Hepatocyte (in vitro differentiated cells): ENCODE measurements at regions not wholly inside any gene's neighbourhood (a gene's known extent, or its start where the extent isn't known, plus 50 kb on each side); places are given as distances from the start of the nearest gene placed in this dataset.

Source experiments
- DNase-seq: peaks from one replicate; pipeline ENCODE4 v3.0.0-alpha.2; 2016; ENCODE audit warnings: low spot score
- H2AFZ ChIP-seq: fragments of 200-600 bp; sonication (generic); 2 replicates; pipeline ENCODE4 v1.6.0; 2016; ENCODE audit warnings: antibody characterized with exemption, mild to moderate bottlenecking
- H3K27ac ChIP-seq: fragments of 200-600 bp; sonication (generic); 2 replicates; pipeline ENCODE4 v1.5.1; 2016; ENCODE audit warnings: mild to moderate bottlenecking
- H3K27me3 ChIP-seq: fragments of 200-600 bp; sonication (generic); 2 replicates; pipeline ENCODE4 v1.6.1; 2016
- H3K36me3 ChIP-seq: fragments of 200-600 bp; sonication (generic); replicated peaks from 2 replicates; pipeline ENCODE4 v1.5.1; 2016; ENCODE audit warnings: low read depth; ENCODE audit not compliant: insufficient read depth
- H3K4me1 ChIP-seq: fragments of 200-600 bp; sonication (generic); 2 replicates; pipeline ENCODE4 v1.5.1; 2016; ENCODE audit warnings: mild to moderate bottlenecking, moderate library complexity; ENCODE audit not compliant: insufficient read depth
- H3K4me2 ChIP-seq: fragments of 200-600 bp; sonication (generic); 2 replicates; pipeline ENCODE4 v1.6.0; 2016
- H3K4me3 ChIP-seq: fragments of 200-600 bp; sonication (generic); 2 replicates; pipeline ENCODE4 v1.5.1; 2016; ENCODE audit warnings: mild to moderate bottlenecking
- H3K79me2 ChIP-seq: fragments of 200-600 bp; sonication (generic); 2 replicates; pipeline ENCODE4 v1.6.0; 2017; ENCODE audit warnings: mild to moderate bottlenecking
- H3K9me2 ChIP-seq: fragments of 200-600 bp; sonication (generic); replicated peaks from 2 replicates; pipeline ENCODE4 v1.6.0; 2017; ENCODE audit warnings: mild to moderate bottlenecking; ENCODE audit not compliant: insufficient read depth
- H3K9me3 ChIP-seq: fragments of 200-600 bp; sonication (generic); 2 replicates; pipeline ENCODE4 v1.5.1; 2016; ENCODE audit warnings: low read depth, mild to moderate bottlenecking
- H4K20me1 ChIP-seq: fragments of 200-600 bp; sonication (generic); 2 replicates; pipeline ENCODE4 v1.6.0; 2016; ENCODE audit warnings: mild to moderate bottlenecking; ENCODE audit not compliant: insufficient read depth, poor library complexity, severe bottlenecking
- EZH2 ChIP-seq: fragments of 200-600 bp; sonication (generic); IDR thresholded peaks from 2 replicates; pipeline ENCODE4 v1.6.1; 2016; ENCODE audit warnings: antibody characterized with exemption, mild to moderate bottlenecking, borderline replicate concordance
- EZH2phosphoT487 ChIP-seq: fragments of 200-600 bp; sonication (generic); IDR thresholded peaks from one replicate; pipeline ENCODE4 v1.6.1; 2018; ENCODE audit warnings: antibody characterized with exemption, mild to moderate bottlenecking, low read depth, moderate library complexity; ENCODE audit not compliant: unreplicated experiment, severe bottlenecking
- WGBS: methylation state at CpG from one replicate; pipeline ENCODE4 v1.1.6; 2016; ENCODE audit warnings: low lambda C conversion rate; ENCODE audit errors: missing lambda C conversion rate; 5-methylcytosine and 5-hydroxymethylcytosine counted together
- TF ChIP-seq, protein P1 (sequence below): fragments of 200-600 bp; sonication (generic); IDR thresholded peaks from 2 replicates; pipeline ENCODE4 v1.5.1; 2016; ENCODE audit warnings: antibody characterized with exemption, mild to moderate bottlenecking; ENCODE audit not compliant: poor library complexity

DNA sequence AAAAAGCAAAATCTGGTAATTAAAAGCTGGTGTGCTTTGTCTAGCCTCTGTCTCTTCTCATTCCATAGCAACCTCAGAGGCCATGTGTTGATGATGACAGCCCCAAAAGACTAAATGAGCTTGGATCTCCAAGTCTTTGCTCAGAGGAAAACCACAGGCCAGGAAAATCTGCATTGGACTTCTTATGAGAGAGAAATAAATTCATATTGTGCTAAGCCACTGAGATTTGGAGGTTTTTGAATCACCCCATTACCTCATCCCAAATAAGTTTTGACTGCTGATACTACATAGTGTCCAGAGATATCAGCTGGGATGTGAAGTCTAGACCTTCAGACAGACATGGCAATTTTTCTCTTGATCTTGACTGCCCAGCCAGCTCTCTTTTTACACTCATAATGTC is 178.6 kb upstream of the DIPK2B start:
- Histone ChIP-seq H2AFZ (no peak overlapping the region), H3K9me3 (no peaks in the 10 kb centered on the region), H3K27me3 (no peaks in the 10 kb centered on the region), H3K79me2 (no peaks in the 10 kb centered on the region), H3K27ac (no peak overlapping the region), H3K4me2 (no peak overlapping the region), H3K4me3 (no peak overlapping the region), H4K20me1 (no peaks in the 10 kb centered on the region), H3K36me3 (no peaks in the 10 kb centered on the region), H3K9me2 (no peaks in the 10 kb centered on the region), H3K4me1 (no peaks in the 10 kb centered on the region)
- no peak for DNase-seq
- TF ChIP-seq EZH2 (no peak), EZH2phosphoT487 (no peak)
- TF ChIP-seq, protein P1, sequence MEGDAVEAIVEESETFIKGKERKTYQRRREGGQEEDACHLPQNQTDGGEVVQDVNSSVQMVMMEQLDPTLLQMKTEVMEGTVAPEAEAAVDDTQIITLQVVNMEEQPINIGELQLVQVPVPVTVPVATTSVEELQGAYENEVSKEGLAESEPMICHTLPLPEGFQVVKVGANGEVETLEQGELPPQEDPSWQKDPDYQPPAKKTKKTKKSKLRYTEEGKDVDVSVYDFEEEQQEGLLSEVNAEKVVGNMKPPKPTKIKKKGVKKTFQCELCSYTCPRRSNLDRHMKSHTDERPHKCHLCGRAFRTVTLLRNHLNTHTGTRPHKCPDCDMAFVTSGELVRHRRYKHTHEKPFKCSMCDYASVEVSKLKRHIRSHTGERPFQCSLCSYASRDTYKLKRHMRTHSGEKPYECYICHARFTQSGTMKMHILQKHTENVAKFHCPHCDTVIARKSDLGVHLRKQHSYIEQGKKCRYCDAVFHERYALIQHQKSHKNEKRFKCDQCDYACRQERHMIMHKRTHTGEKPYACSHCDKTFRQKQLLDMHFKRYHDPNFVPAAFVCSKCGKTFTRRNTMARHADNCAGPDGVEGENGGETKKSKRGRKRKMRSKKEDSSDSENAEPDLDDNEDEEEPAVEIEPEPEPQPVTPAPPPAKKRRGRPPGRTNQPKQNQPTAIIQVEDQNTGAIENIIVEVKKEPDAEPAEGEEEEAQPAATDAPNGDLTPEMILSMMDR = no peak

DNA sequence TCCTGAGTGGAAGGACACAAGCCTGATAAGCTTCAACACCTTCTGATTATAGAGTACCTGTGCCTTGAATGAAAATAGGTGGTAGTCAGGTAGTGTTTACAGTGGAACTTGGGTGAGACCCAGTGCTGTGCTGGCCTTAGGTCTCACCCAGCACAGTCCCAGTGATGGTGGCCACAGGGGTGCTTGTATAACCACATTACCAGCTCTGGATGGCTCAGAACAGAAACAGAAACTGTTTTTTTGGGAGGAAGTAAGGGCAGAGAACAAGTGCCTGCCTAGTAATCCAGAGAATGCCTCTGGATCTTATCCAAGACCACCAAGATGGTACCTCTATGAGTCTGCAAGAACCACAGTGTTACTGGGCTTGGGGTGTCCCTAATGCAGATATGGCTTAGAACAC is 171.5 kb upstream of the DIPK2B start:
- H3K9me2 ChIP-seq = no peaks in the 10 kb centered on the region
- no peak overlapping the region for H3K27ac ChIP-seq
- H3K79me2 ChIP-seq = no peaks in the 10 kb centered on the region
- H3K9me3 ChIP-seq = no peaks in the 10 kb centered on the region
- TF ChIP-seq EZH2 (no peak), EZH2phosphoT487 (no peak)
- TF ChIP-seq, protein P1 = no peak
- no peak overlapping the region for H3K4me3 ChIP-seq
- H3K27me3 ChIP-seq = no peaks in the 10 kb centered on the region
- H4K20me1 ChIP-seq = no peaks in the 10 kb centered on the region
- no peaks in the 10 kb centered on the region for H3K4me1 ChIP-seq
- no peak for DNase-seq
- H2AFZ ChIP-seq = no peak overlapping the region
- no peak overlapping the region for H3K4me2 ChIP-seq
- H3K36me3 ChIP-seq = no peaks in the 10 kb centered on the region

DNA sequence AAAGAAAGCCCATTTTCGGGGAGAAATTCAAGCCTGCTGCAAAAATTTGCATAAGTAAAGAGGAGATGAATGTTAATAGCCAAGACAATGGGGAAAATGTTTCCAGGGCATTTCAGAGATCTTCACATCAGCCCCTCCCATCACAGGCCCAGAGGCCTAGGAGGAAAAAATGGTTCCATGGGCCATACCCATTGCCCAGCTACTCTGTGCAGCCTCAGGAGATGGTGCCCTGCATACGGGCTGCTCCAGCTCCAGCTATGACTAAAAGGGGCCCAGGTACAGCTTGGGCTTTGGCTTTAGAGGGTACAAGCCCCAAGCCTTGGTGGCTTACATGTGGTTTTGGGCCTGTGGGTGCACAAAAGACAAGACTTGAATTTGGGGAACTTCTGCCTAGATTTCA is 168.0 kb upstream of the DIPK2B start:
- H3K36me3 ChIP-seq = no peaks in the 10 kb centered on the region
- no peaks in the 10 kb centered on the region for H4K20me1 ChIP-seq
- H3K79me2 ChIP-seq = no peaks in the 10 kb centered on the region
- no peaks in the 10 kb centered on the region for H3K27me3 ChIP-seq
- H3K9me2 ChIP-seq = no peaks in the 10 kb centered on the region
- H3K4me2 ChIP-seq = no peak overlapping the region
- no peak overlapping the region for H2AFZ ChIP-seq
- no peak for DNase-seq
- TF ChIP-seq EZH2phosphoT487 (no peak), EZH2 (no peak)
- TF ChIP-seq, protein P1 = no peak
- H3K4me1 ChIP-seq = no peaks in the 10 kb centered on the region
- H3K9me3 ChIP-seq = no peaks in the 10 kb centered on the region
- WGBS = 71% methylated on average over 2 of the region's 2 CpGs
- H3K27ac ChIP-seq = no peak overlapping the region
- H3K4me3 ChIP-seq = no peak overlapping the region

DNA sequence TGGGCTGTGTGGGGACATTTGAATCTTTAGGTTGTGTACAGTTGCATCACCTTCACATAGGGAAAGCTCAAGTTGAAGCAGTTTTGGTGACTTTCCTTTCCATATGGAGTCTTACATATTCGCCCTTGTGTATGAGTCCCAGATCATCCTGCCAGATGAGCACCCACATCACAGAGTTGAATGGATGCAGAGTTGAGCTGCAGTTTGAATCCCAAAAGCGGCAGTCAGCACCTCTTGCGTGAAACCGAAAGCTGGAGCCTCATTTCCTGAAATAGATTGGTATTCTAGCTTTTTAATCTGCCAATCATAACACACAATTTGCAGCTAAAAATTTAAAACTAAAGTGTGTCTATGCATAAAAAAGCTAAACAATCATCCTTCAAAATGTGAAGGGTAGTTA is 162.9 kb upstream of the DIPK2B start:
- WGBS = 83% methylated on average over 4 of the region's 4 CpGs
- Histone ChIP-seq H3K9me2 (no peaks in the 10 kb centered on the region), H3K4me2 (no peak overlapping the region), H3K4me3 (no peak overlapping the region), H4K20me1 (no peaks in the 10 kb centered on the region), H3K4me1 (no peaks in the 10 kb centered on the region), H3K36me3 (no peaks in the 10 kb centered on the region), H3K9me3 (no peaks in the 10 kb centered on the region), H3K27me3 (no peaks in the 10 kb centered on the region), H2AFZ (no peak overlapping the region), H3K27ac (no peak overlapping the region), H3K79me2 (no peaks in the 10 kb centered on the region)
- DNase-seq = no peak
- no peak for TF ChIP-seq EZH2phosphoT487
- no peak for TF ChIP-seq EZH2
- TF ChIP-seq, protein P1 = no peak
